ENCODE measurements at regions not wholly inside any gene's neighbourhood (a gene's known extent, or its start where the extent isn't known, plus 50 kb on each side); places are given as distances from the start of the nearest gene placed in this dataset.
"Not testable (repeated sequence)": the region's sequence is repeated elsewhere in the genome, so short reads cannot be mapped to it uniquely, and the experiment has no call there.

- no peak for DNase-seq (ENCODE audit: low spot score)
- no peak for FAIRE-seq
These were observed 101.8 kb upstream of the SULF2 start for GRCh38 chr20:47887064-47887463.

DNA sequence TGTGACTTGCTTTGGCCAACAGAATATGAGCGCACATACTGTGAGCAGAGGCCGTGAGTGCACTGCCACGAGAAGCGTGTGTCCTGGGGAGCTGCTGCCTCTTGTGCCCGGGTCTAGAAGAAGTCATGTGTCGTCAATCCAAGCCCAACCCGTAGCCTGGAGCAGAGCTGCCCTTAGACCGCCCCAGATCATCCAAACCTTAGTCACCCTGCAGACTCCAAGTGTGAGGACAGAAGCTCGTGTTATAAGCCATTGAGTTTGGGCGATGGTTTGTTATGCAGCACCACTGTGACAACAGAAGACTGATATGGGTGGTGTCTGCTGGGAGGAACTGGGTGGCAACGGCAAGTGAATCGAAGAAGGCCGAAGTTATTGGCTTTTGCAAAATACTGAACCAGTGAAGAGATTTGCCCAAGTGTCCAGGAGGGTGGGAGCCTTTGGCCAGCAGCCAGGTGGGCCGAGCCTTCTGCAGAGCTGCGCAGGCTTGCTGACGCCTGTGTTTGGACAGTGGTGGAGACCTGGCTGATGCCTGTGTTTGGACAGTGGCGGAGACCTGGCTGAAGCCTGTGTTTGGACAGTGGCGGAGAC lies 101.3 kb upstream of the SULF2 start:
- no peak for DNase-seq (ENCODE audit: low spot score)

DNA sequence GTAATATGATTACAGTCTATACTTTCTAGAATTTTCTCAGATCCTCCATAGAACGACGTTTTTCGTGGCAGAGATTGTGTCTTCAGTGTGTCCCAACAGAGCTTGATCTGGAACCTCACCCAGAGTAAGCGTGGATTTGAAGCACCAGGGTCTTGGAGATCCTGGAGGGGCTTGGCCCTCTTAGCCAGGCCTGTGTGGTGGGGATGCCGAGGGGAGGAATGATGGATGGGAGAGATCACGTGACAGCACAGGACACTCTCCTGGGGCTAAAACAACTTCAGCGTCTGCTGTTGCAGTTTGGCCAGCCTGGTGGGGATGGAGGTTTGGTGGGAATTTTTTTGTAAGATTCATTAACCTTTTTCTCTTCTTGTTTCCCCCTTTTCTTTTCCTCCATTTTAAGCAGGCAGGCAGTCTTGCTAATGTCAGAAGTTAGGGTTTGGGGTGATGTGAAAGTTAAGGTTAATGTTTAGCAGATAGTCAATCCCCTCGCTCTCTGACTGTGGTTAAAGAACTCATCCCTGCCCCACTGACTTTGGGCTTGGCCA lies 100.7 kb upstream of the SULF2 start:
- FAIRE-seq (no peak), DNase-seq (ENCODE audit: low spot score) (no peak)

More for the DNA sequence above, 101.3 kb upstream of the SULF2 start:
- no peak for FAIRE-seq

DNA sequence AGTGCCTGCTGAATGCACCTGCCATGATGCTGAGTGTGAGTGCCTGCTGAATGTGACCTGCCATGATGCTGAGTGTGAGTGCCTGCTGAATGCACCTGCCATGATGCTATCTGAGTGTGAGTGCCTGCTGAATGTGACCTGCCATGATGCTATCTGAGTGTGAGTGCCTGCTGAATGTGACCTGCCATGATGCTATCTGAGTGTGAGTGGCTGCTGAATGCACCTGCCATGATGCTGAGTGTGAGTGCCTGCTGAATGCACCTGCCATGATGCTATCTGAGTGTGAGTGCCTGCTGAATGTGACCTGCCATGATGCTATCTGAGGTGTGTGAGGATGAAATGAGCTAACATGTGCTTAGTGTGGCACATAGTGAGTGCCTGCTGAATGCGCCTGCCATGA lies 98.7 kb upstream of the SULF2 start:
- not testable (repeated sequence) for DNase-seq (ENCODE audit: low spot score); FAIRE-seq

- no peak for FAIRE-seq
- DNase-seq (ENCODE audit: low spot score), result no peak
These were observed 97.9 kb upstream of the SULF2 start for GRCh38 chr20:47883186-47883585.

DNA sequence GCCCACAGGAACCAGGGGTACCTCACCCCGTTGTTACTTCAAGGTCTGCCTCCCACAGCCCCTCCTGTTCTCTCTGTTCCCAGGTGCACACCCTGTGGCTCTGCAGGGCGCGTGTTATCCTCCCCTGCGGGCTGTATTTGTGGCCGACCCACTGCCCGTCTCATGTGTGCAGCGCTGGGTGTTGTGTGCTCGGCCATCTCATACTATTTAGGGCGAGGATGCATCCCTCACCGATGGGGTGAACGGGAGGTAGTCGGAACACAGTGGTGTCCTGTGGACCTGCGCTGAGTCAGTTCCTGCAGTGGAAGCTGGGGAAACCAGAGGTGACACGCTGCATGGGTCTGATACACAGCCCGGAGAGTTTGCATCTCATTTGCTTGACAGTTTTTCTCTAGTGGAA lies 94.5 kb upstream of the SULF2 start:
- FAIRE-seq (no peak), DNase-seq (ENCODE audit: low spot score) (no peak)

DNA sequence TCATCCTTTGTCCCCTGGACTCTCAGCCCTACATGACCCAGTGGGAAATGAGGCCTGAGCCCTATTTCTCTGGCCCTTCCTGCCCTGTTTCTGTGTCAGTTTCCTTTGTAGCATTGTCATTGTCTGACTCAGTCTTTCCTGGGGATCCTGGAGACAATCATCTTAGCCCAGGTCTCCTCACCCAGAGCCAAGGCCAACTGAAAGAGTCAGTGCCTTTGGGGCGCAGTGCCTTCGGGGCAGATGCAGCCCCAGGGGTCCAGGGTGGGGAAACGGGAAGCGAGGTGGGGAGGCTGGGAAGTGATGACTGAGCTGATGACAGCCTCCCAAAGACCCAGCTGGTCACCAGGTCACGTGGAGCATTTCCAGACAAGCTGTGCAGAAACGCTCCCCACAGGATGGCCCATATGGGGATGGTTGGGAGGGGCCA lies 93.3 kb upstream of the SULF2 start:
- FAIRE-seq (no peak), DNase-seq (ENCODE audit: low spot score) (no peak)

- FAIRE-seq, result no peak
- DNase-seq (ENCODE audit: low spot score), result no peak
These were observed 91.2 kb upstream of the SULF2 start for GRCh38 chr20:47876311-47877088.

DNA sequence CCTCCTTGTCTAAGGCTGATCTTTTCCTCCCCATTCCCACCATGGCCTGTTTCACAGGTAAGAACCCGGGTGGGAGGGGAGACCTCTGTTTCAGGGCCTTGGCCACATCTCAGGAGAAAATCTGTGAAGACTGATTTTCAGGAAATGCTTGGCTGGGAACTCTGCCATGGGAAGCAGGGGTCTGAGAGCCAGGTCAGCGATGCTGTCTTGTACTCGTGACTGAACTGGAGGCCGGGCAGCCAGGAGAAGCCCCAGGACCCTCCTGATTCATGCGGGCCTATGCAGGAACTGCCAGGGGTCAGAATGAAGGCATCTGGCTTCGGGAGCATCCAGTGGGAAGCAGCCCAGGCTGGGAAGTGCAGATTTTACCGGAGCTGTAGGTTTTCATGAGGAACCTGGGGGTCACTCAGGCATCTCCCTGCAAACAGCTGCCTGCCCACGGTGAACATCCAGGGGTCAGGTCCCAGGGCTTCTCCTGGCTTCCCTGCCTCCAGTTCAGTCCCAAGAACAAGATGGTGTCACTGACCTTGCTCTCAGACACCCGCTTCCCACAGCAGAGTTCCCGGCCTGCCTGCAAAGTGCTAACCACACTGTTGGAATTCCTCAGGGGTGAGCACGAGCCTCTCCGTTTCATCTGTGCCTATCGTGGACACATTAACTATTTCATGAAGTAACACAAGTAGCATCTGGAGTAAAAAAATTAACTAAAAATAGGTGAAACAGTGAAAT lies 90.2 kb upstream of the SULF2 start:
- FAIRE-seq (no peak), DNase-seq (ENCODE audit: low spot score) (peak; percentile 39)

DNA sequence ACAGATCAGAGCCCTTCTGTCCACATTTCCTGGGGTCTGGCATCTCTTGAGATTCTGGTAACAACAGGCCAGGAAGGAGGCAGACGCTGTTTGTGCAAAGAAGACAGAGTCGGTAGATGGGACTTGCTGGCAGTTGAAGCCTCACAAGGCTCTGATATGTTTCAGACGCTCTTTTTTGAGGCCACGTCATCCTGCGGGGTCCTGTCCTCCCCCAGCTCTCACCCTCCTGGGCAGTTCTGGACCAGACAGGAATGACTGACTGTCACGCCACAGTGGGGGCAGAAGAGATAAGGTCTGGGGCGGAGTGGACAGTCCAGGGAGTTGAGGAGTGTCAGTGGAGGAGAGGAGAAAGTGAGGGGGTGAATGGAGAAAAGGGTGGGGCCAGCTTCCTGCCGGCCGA lies 87.1 kb upstream of the SULF2 start:
- FAIRE-seq (no peak), DNase-seq (ENCODE audit: low spot score) (no peak)

- no peak for DNase-seq (ENCODE audit: low spot score)
- FAIRE-seq, result no peak
These were observed 85.2 kb upstream of the SULF2 start for GRCh38 chr20:47870475-47870874.

DNA sequence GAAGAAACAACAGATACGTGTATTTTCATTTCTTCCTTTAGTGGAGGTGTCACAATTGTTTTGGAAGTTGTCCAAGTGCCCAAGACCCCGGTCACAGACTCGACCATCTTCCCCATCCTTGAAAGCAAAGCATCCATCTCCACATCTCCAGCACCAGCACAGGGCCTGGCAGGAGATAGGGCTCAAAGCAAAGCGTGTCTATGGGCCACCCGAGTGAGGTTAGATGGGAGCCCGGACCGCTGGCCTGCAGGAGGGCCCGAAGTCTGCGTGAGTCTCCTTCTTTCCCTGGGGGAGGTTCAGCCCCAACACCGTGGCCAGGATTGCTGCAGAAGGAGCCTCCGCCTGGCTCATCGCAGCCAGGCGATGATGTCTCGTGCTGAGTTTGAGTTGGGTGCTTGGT lies 83.5 kb upstream of the SULF2 start:
- DNase-seq (ENCODE audit: low spot score), result no peak
- no peak for FAIRE-seq

- FAIRE-seq (no peak), DNase-seq (ENCODE audit: low spot score) (no peak)
These were observed 83.0 kb upstream of the SULF2 start for GRCh38 chr20:47868236-47868635.

- no peak for FAIRE-seq
- no peak for DNase-seq (ENCODE audit: low spot score)
These were observed 82.5 kb upstream of the SULF2 start for GRCh38 chr20:47867831-47868230.

DNA sequence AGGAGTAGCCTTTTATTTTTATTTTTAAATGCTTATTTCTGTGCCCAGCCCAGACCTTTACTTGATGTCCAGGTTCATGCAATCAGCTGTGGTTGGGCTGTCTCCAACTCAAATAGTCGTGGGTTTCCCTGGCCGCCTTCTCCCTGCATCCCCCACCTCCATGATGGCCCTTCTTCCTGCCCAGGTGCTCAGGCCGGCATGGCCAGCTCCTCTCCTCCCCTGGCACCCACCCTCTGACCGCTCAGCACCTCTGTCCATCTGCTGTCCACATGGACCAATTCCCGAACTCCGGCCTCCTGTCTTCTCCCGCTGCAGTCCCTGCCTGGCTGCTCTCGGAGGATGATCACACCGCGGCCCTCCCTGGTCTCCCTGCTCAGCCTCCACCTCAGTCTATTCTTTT lies 81.2 kb upstream of the SULF2 start:
- DNase-seq (ENCODE audit: low spot score), result no peak
- FAIRE-seq, result no peak

GRCh38 chr20:47865912-47866311 lies 80.6 kb upstream of the SULF2 start:
- no peak for FAIRE-seq
- DNase-seq (ENCODE audit: low spot score), result no peak

DNA sequence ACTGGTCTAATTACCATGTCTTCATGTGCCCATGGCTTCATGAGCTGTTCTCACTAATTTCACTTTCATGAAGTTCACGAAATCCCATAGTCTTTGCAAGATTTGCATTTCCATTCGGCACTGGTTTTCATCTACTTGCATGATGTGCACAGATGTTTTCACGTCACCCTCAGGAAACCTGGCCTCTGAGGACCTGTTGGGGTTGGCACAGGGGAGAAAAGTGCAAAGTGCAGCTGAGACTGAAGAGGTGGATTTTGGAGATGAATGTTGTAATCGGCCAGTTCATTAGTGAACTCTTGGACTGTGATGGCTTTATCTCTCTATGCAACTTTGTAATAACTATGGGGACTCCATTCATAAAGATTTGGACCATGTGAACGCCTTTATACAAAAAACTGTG lies 80.2 kb upstream of the SULF2 start:
- DNase-seq (ENCODE audit: low spot score) (no peak), FAIRE-seq (peak; percentile 56)

- FAIRE-seq, result no peak
- no peak for DNase-seq (ENCODE audit: low spot score)
These were observed 78.7 kb upstream of the SULF2 start for GRCh38 chr20:47863981-47864380.

- DNase-seq (ENCODE audit: low spot score), result no peak
- peak; percentile 27 for FAIRE-seq
These were observed 78.2 kb upstream of the SULF2 start for GRCh38 chr20:47863315-47863965.

- FAIRE-seq, result no peak
These were observed 77.4 kb upstream of the SULF2 start for GRCh38 chr20:47862574-47863240.

DNA sequence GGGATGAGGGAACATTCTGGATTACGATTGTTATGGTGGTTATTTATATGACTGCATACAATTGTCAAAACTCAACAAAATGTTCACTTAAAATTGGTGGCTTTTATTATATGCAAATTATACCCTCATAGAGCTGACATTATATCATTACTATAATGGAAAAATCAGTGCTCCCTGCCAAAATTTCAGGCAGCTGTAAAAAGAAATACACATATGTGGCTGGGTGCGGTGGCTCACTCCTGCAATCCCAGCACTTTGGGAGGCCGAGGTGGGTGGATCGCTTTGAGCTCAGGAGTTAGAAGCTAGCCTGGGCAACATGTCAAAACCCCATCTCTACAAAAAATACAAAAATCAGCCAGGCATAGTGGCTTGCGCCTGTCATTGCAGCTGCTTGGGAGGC lies 75.8 kb upstream of the SULF2 start:
- DNase-seq (ENCODE audit: low spot score), result no peak
- FAIRE-seq, result no peak

More at GRCh38 chr20:47862574-47863240, 77.4 kb upstream of the SULF2 start:
- DNase-seq (ENCODE audit: low spot score), result no peak

All from urothelium cell line (cell line).